PC-9 (cell line): ENCODE measurements at regions not wholly inside any gene's neighbourhood (a gene's known extent, or its start where the extent isn't known, plus 50 kb on each side); places are given as distances from the start of the nearest gene placed in this dataset.

ENCODE experiments used
- BruUV-seq: library from RNA; stranded (reverse); fragments of 400-500 nt; replicated peaks from 2 replicates; lab custom pipeline; 2021; lab: Mats Ljungman, UMichigan
- CTCF ChIA-PET: fragments of 300-600 bp; sonication (Branson Sonifier 250); formaldehyde crosslinking; loops from one replicate; lab custom pipeline; 2022; ENCODE audit warnings: antibody characterized with exemption; lab: Charles Lee
- POLR2A ChIA-PET: fragments of 300-600 bp; sonication (Branson Sonifier 250); formaldehyde crosslinking; loops from one replicate; lab custom pipeline; 2022; ENCODE audit warnings: antibody characterized with exemption; ENCODE audit not compliant: unreplicated experiment; lab: Charles Lee
- DNase-seq, 2 experiments: peaks; one replicate each; pipeline versions ENCODE4 v3.0.0 to v3.0.0-alpha.2; 2015 to 2022; ENCODE audit warnings: mixed read lengths in 1 of 2
- H2AFZ ChIP-seq: fragments of 200-600 bp; sonication (generic); 2 replicates; pipeline ENCODE4 v1.8.1; 2017; ENCODE audit warnings: antibody characterized with exemption
- H3F3A ChIP-seq: fragments of 200-600 bp; sonication (generic); 2 replicates; pipeline ENCODE4 v1.8.1; 2017; ENCODE audit warnings: antibody characterized with exemption, mild to moderate bottlenecking, low read depth; ENCODE audit not compliant: insufficient read depth
- H3K27ac ChIP-seq: fragments of 200-600 bp; sonication (generic); 2 replicates; pipeline ENCODE4 v1.6.1; 2016; ENCODE audit warnings: mixed run types
- H3K27me3 ChIP-seq: fragments of 200-600 bp; sonication (generic); 2 replicates; pipeline ENCODE4 v1.6.1; 2016; ENCODE audit warnings: low read depth, mixed run types; ENCODE audit not compliant: insufficient read depth
- H3K36me3 ChIP-seq: fragments of 200-600 bp; sonication (generic); 2 replicates; pipeline ENCODE4 v1.6.1; 2016; ENCODE audit warnings: low read depth, mixed run types
- H3K4me1 ChIP-seq: fragments of 200-600 bp; sonication (generic); replicated peaks from 2 replicates; pipeline ENCODE4 v1.6.1; 2016; ENCODE audit warnings: mixed run types; ENCODE audit not compliant: insufficient read depth
- H3K4me2 ChIP-seq: fragments of 200-600 bp; sonication (generic); 2 replicates; pipeline ENCODE4 v1.6.1; 2017; ENCODE audit warnings: mixed run types
- H3K4me3 ChIP-seq: fragments of 200-600 bp; sonication (generic); 2 replicates; pipeline ENCODE4 v1.6.1; 2016; ENCODE audit warnings: mixed run types
- H3K79me2 ChIP-seq: fragments of 200-600 bp; sonication (generic); 2 replicates; pipeline ENCODE4 v1.6.1; 2017; ENCODE audit warnings: low read depth, mixed run types
- H3K9me2 ChIP-seq: fragments of 200-600 bp; sonication (generic); 2 replicates; pipeline ENCODE4 v1.8.1; 2017; ENCODE audit warnings: mild to moderate bottlenecking; ENCODE audit not compliant: insufficient read depth
- H3K9me3 ChIP-seq: fragments of 200-600 bp; sonication (generic); 2 replicates; pipeline ENCODE4 v1.8.1; 2016; ENCODE audit warnings: low read depth; ENCODE audit not compliant: insufficient read depth
- H4K20me1 ChIP-seq: fragments of 200-600 bp; sonication (generic); 2 replicates; pipeline ENCODE4 v1.8.1; 2017; ENCODE audit not compliant: insufficient read depth
- CTCF ChIP-seq: fragments of 200-600 bp; sonication (generic); conservative IDR thresholded peaks from 2 replicates; pipeline ENCODE4 v1.6.1; 2017; ENCODE audit warnings: mixed run types, antibody characterized with exemption, mild to moderate bottlenecking, moderate library complexity
- EZH2 ChIP-seq: fragments of 200-600 bp; sonication (generic); IDR thresholded peaks from 2 replicates; pipeline ENCODE4 v1.8.0; 2017; ENCODE audit warnings: antibody characterized with exemption, low read depth
- intact Hi-C: fragments of 100-400 bp; cut with micrococcal nuclease; formaldehyde crosslinking; loops from one replicate; pipeline ENCODE4 v1.10.0; 2022; ENCODE audit not compliant: unreplicated experiment

- intact Hi-C loops: loop anchor here (10.0 kb wide), 1 partner anchor 309 kb away; no protein-coding TSS in a partner anchor
- Histone ChIP-seq H3K36me3 (no peaks in the 10 kb centered on the region), H3K27me3 (no peaks in the 10 kb centered on the region), H4K20me1 (0 out of 2 replicates have a peak, but pooled peaks cover 3% of the 10 kb centered on the region), H2AFZ (no peak overlapping the region), H3F3A (no peaks in the 10 kb centered on the region; the same call in 1 of the 2 replicates), H3K27ac (no peak overlapping the region), H3K4me1 (no peaks in the 10 kb centered on the region), H3K9me2 (no peaks in the 10 kb centered on the region), H3K4me2 (no peak overlapping the region), H3K4me3 (no peak overlapping the region), H3K79me2 (no peaks in the 10 kb centered on the region), H3K9me3 (no peaks in the 10 kb centered on the region)
- TF ChIP-seq CTCF (no peak), EZH2 (no peak)
- ChIA-PET CTCF (no interaction called here), POLR2A (no interaction called here)
- BruUV-seq: no TSS peak
- no peak for DNase-seq
Observed at GRCh38 chr2:184504252-184504651, 94.1 kb upstream of the ZNF804A start.

- CTCF ChIA-PET: no interaction called here
- no peaks in the 10 kb centered on the region for H3K36me3 ChIP-seq
- no peak overlapping the region for H3K27ac ChIP-seq
- no peak overlapping the region for H2AFZ ChIP-seq
- no peak overlapping the region for H3K4me3 ChIP-seq
- 0 out of 2 replicates have a peak, but pooled peaks cover 3% of the 10 kb centered on the region for H4K20me1 ChIP-seq
- H3K4me2 ChIP-seq: no peak overlapping the region
- POLR2A ChIA-PET: no interaction called here
- intact Hi-C loops: loop anchor here (10.0 kb wide), 1 partner anchor 312 kb away; no protein-coding TSS in a partner anchor
- H3F3A ChIP-seq: no peaks in the 10 kb centered on the region
- no peaks in the 10 kb centered on the region for H3K9me3 ChIP-seq
- H3K79me2 ChIP-seq: no peaks in the 10 kb centered on the region
- H3K27me3 ChIP-seq: no peaks in the 10 kb centered on the region
- H3K9me2 ChIP-seq: no peaks in the 10 kb centered on the region
- BruUV-seq: no TSS peak
- DNase-seq: no peak
- no peaks in the 10 kb centered on the region for H3K4me1 ChIP-seq
- TF ChIP-seq CTCF (no peak), EZH2 (no peak)
Observed at GRCh38 chr2:184507254-184507653, 91.1 kb upstream of the ZNF804A start.

GRCh38 chr2:184517402-184517801 is 80.9 kb upstream of the ZNF804A start:
- intact Hi-C loops: no loop called here

More at GRCh38 chr2:184517402-184517801, 80.9 kb upstream of the ZNF804A start:
- Histone ChIP-seq H3K9me2 (no peaks in the 10 kb centered on the region; the same call in 1 of the 2 replicates), H3K4me2 (no peak overlapping the region), H3K27ac (no peak overlapping the region), H3K36me3 (no peaks in the 10 kb centered on the region), H3K4me3 (no peak overlapping the region), H2AFZ (no peak overlapping the region), H3K27me3 (no peaks in the 10 kb centered on the region), H3K9me3 (no peaks in the 10 kb centered on the region), H3K79me2 (no peaks in the 10 kb centered on the region), H3F3A (no peaks in the 10 kb centered on the region), H3K4me1 (no peaks in the 10 kb centered on the region), H4K20me1 (no peaks in the 10 kb centered on the region)
- BruUV-seq: no TSS peak
- DNase-seq: no peak
- ChIA-PET POLR2A (no interaction called here), CTCF (no interaction called here)
- TF ChIP-seq EZH2: no peak
- TF ChIP-seq CTCF: no peak
